Amniotic stem cell (primary cell): ENCODE measurements at regions not wholly inside any gene's neighbourhood (a gene's known extent, or its start where the extent isn't known, plus 50 kb on each side); places are given as distances from the start of the nearest gene placed in this dataset.

Source experiments
- DNase-seq: peaks from one replicate; lab custom pipeline; 2025; lab: John Stamatoyannopoulos, UW

GRCh38 chr5:152337484-152337883 is 67.6 kb downstream of the NMUR2 start:
- no peak for DNase-seq

DNA sequence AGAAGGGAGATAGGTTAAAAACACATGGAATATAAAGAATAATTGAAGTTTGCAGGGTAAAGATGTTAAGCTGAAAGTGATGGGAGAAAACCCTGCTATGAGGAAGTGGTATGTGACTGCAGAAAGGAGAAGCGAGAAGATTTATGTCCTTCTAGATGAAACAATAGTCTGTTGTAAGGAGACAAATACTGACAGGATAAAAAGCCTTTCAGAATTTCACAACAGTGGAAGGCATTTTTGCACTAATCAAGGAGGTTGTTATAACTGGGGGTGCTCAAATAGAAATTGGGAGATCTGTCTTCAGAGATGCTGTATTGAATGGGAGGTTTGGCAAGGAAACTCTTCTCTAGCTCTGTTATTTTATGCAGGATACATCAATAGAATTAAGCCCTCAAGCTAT is 69.6 kb downstream of the NMUR2 start:
- no peak for DNase-seq

DNA sequence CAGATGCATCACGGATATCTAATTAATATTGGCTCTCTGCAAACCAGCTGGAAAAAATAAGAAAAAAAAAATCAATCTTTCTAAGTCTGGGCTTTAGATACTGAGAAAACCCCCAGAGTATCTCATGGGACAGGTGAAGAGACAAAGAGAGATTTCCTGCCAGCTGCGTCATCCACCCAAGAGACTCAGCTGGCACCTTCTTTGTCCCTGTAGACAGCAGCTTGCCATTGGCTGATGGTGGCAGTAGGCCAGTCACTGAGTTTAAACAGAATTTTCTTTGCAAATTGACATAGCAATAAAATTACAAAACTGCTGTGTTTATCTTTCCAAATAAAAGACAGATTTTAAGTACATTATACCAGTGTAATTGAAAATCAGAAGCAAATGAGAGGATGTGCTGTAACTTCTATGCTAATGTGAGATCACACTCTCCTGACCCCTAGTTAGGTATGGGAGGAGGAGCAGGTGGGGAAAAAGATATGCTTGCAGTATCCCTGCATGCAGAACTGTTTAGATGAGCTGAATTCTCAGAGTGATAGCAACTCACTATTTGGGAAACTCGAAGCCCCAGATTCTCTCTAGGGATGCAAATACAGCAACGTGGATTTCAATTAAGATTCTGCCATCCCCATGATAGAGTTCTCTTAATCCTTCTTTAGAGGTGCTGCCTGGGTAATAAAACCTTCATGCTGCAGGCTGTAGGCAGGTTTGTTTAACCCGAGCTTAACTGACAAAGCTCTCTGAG is 72.2 kb downstream of the NMUR2 start:
- DNase-seq = no peak

- no peak for DNase-seq
Observed at GRCh38 chr5:152331718-152332117, 73.4 kb downstream of the NMUR2 start.

GRCh38 chr5:152331006-152331405 is 74.1 kb downstream of the NMUR2 start:
- DNase-seq = no peak

DNA sequence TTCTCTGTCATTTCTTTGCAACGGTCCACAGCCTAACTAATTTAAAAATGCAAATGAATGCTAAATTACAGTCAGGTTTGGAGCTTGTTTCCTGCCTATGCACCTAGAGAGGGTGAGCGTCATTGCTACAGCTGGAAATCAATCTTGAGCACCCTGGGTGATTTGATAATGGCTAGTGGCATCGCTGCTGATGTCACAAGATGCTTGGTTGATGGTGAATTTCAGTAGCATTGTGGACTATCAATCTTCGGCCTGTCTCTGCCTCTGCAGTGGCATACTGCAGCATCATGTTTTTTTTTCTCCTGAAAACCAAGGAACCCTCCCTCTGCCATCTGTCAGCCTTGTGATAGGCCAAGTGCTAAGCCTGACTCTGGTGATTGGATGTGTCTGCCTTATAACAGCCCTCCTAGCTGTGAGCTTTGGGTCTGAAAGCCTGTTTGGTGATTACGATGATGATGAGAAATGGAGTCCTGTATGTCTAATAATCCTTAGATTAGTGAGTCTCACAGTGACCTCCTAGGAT is 75.3 kb downstream of the NMUR2 start:
- DNase-seq = no peak

- DNase-seq = no peak
Observed at GRCh38 chr5:152329207-152329606, 75.9 kb downstream of the NMUR2 start.

DNA sequence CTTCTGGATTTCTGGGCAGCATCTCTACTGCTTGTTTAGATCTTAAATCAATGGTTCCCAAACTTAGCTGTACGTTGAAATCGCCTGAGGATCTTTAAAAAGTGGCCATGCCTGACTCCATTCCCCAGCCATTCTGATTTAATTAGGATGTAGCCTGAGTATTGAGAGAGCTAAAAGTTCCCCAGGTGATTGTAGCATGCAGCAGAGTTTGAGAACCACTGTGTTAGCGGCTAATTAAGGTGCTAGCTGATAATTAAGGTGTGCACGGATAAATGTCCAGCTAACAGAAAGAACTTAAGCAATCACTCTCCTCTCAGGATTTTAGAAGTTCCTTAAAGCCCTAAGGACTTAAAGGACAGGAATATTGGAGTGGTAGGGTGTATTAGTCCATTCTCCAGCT is 89.1 kb downstream of the NMUR2 start:
- DNase-seq = no peak

DNA sequence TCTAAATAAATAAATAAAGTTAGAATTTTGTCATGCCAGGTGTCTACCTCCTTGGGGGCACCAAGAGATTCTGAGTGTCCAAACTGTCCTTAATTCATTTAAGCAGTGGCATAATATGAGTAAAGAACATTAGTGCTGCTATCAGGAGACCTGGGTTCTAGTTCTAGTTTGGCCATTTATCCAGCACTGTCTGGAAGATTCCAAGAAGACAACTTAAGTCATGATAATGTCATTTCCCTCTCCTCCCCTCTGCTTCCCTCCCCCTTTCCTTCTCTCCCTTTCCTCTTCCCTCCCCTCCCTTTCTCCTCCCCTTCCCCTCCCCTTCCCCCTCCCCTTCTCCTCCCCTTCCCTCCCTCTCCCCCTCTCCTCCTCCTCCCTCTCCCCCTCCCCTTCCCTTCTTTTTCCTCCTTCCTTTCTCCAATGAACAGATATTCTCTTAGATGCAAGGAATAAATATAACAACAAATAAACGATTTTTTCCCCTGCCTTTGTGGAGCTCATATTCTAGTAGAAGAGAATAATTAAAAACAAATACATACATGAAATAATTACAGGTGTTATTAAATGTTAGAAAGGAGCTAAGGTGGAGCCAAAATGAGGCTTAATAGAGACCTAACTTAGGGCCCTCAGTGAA is 90.8 kb downstream of the NMUR2 start:
- DNase-seq = no peak

DNA sequence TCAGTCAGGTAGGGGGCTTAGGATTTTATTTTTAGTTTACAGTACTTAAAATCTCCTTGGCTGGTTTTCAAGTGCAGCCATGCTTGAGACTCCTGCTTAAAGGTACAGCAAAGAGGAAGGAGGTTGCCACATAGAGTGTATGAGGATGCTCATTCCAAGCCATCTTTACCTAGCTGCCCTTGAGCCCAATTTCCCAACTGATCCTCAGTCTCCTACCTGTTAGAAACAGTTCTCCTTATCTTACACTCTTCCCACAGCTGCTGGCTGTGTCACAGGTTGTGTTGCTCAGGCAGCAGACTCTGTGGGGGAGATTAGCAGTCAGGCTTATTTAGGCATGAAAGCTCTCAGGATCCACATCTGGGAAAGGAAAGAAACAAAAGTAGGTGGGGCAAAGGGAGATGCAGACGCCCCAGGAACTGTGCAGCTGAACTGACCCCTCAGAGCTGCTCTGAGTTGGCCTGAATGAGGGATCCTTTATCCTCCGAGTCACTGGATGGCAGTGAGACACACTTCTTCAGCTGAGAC is 95.1 kb downstream of the NMUR2 start:
- DNase-seq = no peak

DNA sequence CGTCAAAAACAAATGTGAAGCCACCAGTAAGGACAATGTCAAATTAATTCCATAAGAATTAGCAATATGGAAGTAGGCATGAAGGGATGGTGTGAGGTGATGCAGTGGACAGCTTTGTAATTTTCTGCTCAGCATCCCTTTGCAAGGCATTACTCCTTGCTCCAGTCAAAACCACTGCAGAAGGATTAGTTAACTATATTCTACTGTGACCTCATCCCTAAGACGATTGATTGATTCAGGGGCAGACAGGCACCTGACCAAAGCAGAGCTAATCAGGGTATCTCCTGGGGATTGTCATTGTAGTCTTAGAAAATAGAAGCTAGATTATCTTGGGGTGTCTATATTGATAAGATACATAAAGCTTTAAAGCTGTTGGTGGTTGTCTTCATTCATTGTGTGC is 98.7 kb downstream of the NMUR2 start:
- no peak for DNase-seq

DNA sequence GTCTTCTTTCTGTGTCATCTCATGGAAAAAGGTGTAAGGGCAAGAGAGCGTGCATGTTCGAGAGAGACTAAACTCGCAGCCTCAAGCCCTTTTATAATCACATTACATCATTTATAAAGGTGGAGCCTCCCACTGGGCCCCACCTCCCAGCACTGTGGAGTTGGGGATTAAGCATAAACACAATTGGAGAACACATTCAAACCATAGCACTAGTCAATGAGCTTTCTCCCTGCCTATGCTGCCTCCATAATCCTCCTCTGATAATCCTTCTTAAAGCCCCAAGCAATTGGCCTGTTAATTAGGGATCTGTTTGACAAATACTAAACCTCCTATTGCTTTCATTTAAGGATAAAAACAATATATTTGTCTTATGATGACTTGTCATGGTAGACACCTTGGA is 99.6 kb downstream of the NMUR2 start:
- no peak for DNase-seq

GRCh38 chr5:152303841-152304240 is 101.2 kb downstream of the NMUR2 start:
- no peak for DNase-seq

- DNase-seq = no peak
Observed at GRCh38 chr5:152297866-152298265, 107.2 kb downstream of the NMUR2 start.

GRCh38 chr5:152293189-152293588 is 111.9 kb downstream of the NMUR2 start:
- no peak for DNase-seq

- DNase-seq = no peak
Observed at GRCh38 chr5:152290181-152290580, 114.9 kb downstream of the NMUR2 start.

DNA sequence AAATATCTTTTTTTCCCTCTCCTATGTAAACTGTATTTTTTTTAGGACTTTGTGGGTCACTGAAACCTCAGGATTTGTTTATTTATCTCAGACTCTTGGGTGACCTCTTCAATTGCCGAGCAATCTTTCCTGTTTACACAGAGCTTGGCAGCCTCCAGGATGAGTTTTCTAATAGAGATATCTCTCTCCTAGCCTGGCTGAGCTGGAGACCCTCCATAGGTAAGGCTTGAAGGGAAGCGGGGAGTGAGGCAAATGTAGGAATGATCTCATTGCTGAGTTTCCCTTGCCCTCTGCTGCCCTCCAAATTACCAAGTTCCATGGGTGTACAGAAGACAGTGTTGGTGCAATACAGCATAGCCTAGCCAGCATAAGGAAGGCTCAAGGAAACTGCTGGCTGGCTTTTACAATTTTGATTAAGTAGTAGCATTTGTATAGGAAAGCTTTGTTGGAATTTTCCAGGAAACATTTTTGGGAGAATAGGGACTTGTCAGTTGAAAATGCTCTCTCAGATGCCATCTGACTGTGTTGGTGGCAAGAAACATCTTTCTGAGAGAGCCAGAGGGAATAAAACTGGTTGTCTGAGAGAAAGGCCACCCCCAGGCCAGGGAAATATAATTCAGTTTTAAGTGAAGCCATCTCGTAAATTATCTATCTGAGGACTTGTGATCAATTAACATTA is 116.0 kb downstream of the NMUR2 start:
- DNase-seq = no peak

- no peak for DNase-seq
Observed at GRCh38 chr5:152288499-152288898, 116.6 kb downstream of the NMUR2 start.

DNA sequence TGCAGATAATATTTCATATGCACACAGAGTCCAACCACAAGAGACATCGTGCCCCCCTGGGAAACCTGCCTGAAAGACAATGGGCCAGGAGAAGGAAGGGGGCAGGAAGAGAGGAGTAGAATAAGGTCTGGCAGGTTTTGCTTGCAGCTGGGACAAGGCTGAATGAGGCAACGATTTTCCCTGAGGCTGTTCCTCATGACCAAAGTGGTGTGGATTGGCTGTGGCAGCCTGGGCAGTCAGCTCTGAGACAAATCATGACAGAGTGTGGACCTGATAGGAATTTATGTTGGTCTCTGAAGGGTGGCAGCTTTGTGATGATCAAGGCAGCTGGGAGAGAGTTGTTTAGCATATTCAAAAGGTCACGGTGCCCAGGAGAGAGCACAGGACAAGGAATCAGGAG is 119.3 kb downstream of the NMUR2 start:
- DNase-seq = no peak

- DNase-seq = no peak
Observed at GRCh38 chr5:152282331-152282730, 122.7 kb downstream of the NMUR2 start.

DNA sequence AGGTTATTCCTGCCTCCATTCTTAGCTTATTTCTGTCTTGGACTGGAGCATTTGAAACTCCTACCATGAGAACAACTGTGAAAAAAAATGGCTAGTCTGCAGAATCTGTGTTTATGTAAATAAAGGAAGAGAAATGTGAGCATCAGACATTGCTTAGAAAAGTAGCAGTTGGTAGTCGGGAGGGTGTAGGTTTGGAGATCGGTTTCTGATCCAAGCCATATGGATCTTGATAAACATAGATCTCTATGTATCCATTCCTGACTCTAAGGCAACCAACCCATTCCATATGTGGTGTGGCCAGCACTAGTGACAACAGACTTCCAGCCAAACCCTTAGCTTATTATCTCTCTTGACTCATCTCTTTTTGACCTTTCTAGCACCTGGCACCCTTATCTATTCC is 127.1 kb downstream of the NMUR2 start:
- no peak for DNase-seq

GRCh38 chr5:152274224-152274623 is 130.9 kb downstream of the NMUR2 start:
- no peak for DNase-seq

- no peak for DNase-seq
Observed at GRCh38 chr5:152271420-152271819, 133.7 kb downstream of the NMUR2 start.
